DMS114 treated with DMSO at 0.1 percent for 48 hours (cell line): ENCODE measurements at regions not wholly inside any gene's neighbourhood (a gene's known extent, or its start where the extent isn't known, plus 50 kb on each side); places are given as distances from the start of the nearest gene placed in this dataset.
"Not testable (repeated sequence)": the region's sequence is repeated elsewhere in the genome, so short reads cannot be mapped to it uniquely, and the experiment has no call there.

Experiments used
- DNase-seq: peaks from one replicate; lab custom pipeline; 2025; ENCODE audit not compliant: unreplicated experiment; lab: John Stamatoyannopoulos, UW

DNA sequence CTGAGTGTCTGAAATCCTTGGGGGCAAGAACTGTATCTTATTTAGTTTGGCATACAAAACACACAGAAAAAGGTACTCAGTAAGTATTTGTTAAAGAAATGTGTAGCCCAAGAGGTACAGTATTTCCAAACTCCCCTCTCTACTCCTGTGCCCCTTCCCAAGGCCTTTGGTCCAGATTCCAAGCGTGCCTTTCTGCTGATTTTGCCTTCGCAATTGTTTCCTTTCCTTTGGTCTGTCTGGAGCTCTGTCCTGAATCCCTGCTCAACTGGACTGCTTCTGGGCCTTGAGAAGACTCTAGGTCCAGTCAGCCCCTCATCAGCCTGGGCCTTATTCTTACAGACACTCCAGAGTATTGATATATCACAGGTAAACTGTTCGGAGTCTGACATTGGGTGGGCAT is 122.2 kb upstream of the SYNCRIP start:
- no peak for DNase-seq

DNA sequence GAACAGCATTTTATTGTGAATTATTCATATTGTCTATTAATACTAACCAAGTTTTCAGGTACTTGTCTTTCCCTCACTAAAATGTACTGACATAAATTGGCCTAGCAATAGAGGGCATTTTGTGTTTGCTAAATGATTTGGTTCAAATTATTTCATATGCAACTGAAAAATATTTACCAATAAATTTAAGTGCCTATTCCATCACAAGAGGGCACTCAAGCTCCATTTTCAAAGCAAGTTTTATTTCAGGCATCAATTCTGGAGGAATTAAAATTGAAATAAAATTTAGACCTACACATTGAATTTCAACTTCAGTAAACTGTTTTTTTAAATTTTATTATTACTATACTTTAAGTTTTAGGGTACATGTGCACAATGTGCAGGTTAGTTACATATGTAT is 114.3 kb upstream of the SYNCRIP start:
- peak; percentile 15 for DNase-seq

DNA sequence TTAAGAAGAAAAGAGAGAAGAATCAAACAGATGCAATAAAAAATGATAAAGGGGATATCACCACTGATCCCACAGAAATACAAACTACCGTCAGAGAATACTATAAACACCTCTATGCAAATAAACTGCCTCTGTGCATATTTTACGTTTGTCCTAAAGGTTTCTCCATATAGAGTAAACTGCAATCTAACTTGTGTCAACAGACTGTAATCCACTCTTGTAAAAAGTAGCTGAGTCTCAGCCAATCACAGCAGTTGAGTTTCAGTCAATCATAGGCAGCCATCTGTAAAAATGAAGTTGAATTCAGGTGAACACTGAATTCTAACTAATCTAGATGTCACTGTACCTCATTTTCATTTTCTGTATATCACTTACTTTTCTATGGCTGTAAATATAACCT is 112.2 kb upstream of the SYNCRIP start:
- no peak for DNase-seq

DNA sequence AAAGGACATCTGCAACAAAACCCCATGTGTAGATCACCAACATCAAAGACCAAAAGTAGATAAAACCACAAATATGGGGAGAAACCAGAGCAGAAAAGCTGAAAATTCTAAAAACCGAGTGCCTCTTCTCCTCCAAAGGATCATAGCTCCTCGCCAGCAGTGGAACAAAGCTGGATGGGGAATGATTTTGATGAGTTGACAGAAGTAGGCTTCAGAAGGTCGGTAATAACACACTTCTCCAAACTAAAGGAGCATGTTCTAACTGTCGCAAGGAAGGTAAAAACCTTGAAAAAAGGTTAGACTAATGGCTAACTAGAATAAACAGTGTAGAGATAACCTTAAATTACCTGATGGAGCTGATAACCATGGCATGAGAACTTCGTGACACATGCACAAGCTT is 109.9 kb upstream of the SYNCRIP start:
- DNase-seq = no peak

DNA sequence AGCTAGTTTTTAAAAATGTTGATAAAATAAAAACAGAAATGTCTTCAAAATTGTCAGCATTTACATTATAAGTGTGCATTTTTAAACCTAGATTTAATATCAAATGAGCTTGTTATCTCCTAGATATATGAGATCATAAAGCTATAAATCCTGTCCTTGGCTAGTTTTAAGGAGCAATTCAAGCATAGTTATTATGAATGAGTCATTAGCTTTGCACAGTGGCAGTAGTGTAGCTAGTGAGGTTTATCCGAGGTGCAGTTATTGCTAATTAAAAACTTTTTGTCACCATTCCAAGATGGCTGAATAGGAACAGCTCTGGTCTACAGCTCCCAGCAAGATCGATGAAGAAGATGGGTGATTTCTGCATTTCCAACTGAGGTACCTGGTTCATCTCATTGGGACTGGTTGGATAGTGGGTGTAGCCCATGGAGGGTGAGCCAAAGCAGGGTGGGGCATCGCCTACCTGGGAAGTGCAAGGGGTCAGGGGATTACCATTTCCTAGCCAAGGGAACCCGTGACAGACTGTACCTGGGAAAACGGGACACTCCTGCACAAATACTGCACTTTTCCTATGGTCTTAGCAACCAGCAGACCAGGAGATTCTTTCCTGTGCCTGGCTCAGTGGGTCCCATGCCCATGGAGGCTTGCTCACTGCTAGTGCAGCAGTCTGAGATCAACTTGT is 108.8 kb upstream of the SYNCRIP start:
- no peak for DNase-seq

DNA sequence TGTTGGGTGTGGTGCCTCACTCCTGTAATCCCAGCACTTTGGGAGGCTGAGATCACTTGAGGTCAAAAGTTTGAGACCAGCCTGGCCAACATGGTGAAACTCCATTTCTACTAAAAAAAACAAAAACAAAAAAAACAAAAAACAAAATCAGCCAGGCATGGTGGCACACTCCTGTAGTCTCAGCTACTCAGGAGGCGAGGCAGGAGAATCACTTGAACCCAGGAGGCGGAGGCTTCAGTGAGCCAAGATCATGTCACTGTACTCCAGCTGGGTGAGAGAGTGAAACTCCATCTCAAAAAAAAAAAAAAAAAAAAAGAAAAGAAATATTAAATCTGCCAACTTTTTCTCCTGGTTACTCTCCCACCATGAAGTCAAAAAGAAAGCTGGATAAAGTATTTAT is 107.5 kb upstream of the SYNCRIP start:
- not testable (repeated sequence) for DNase-seq

DNA sequence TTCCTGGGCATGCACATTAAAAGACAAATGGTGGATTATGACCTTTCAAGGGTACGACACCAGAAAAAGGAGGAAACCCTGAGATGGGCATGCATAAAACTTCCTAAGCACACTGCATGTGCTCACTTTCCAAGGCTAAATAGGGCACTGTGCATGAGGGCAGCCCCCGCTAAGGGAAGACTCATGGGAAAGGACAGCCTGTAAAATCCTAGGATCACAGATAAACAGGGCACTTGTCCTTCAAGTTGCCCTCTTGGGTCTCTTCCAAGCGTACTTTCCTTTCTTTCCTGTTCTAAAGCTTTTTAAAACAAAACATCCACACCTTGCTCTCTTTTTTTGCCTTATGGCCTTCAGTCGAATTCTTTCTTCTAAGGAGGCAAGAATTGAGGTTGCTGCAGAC is 106.5 kb upstream of the SYNCRIP start:
- DNase-seq = no peak

DNA sequence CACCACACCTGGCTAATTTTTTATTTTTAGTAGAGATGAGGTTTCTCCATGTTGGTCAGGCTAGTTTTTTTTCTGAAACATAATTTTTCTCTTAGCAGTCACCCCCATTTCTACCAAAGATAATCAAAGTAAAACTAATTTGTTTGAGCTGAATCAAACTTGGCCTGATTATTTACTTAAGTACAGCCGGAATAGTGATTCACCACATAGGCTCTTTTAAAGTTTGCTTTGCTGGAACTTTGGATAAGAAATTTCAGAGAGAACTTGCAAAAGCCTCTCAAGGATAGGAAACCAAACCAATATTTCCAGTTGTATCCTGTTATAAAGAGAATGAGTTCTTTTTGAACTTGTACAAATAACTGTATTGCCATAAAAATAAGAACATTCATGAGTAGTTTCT is 105.0 kb upstream of the SYNCRIP start:
- DNase-seq = no peak

DNA sequence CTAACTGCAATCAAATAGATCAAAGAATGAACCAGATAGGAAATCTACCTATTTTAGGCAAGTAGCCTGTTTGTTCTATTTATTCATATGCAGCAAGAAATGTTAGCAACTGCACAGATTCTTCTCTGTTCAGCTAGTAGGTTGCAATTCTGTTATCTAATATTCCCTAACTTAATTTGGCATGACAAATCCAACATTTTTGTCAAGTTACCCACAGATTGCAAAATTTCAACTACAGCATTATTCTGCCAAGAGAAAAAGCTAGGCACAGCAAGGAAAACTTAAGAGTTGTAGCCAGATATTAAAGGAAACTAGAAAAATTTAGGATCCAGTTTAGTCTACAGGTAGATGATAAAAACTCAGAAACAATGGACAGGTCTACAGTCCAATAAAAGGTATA is 104.4 kb upstream of the SYNCRIP start:
- DNase-seq = no peak

DNA sequence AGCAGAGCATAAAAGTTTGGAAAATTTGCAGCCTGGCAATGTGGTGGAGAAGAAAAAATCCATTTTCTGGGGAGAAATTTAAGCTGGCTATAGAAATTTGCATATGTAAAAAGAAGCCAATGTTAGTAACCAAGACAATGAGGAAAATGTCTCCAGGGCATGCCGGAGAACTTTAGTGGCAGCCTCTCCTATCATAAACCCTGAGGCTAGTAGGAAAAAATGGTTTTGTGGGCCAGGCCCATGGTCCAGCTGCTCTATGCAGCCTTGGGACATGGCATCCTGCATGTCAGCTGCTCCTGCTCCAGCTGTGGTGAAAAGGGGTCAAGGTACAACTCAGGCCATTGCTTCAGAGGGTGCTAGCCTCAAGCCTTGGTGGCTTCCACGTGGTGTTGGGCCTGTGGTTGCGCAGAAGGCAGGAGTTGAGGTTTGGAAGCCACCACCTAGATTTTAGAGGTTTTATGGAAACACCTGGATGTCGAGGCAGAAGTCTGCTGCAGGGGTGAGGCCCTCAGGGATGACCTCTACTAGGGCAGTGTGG is 101.8 kb upstream of the SYNCRIP start:
- no peak for DNase-seq

DNA sequence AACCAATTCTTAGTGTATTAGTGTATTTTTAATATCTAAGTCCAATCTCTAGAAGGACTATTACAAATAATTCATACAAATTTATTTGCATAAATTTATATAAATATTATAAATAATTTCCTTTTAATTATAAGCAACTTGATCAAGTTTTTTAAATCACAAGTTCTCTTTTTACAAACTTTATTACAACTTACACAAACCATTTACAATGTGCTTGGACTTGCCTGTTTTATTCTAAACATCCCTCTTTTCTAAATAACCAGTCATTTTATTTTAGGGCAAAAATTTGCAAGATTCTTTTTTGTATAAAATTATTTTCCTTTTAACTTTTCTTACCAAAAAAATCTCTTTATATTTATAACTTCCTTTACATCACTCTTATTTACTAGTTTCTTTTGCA is 83.5 kb upstream of the SYNCRIP start:
- DNase-seq = no peak

DNA sequence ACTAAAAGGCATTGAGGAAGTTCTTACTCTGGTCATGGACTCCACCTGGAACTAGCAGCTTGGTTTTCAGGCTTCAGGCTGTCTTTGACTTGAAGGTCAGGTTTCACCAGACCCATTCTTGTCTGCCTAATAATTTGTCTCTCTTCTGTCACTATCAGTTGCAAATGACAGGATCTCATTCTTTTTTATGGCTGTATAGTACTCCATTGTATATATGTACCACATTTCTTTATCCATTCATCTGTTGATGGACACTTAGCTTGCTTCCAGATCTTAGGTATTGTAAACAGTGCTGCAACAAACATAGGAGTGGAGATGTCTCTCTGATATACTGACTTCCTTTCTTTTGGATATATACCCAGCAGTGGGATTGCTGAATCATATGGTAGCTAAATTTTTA is 73.1 kb upstream of the SYNCRIP start:
- no peak for DNase-seq

DNA sequence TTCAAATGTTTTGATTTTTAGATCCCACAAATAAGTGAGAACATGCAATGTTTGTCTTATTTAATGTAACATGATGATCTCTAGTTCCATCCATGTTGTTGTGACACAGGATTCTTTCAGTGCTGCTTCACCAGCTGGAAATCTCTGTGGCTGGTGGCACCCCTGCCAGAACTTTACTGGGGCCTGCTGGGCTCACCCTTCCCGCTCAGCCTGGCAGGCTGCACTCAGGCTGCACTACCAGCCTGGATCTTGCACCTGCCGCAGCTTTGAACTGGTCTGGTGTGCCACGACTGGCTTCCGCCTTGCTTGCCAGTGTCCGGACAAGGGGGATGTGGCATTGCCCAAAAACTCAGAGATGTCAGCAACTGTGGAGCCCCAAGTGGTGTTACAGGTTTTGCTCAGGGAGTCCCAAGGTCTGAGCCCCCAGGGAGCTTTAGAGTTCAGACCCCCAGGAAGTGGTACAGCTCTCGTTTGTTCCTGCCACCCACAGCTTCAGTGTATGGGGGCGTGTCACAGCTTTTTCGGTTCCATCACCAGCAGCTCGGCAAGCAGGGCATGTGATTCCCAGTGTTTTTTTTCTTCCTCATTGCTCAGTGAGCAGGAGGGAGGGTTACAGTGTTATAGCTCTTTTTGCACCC is 72.3 kb upstream of the SYNCRIP start:
- DNase-seq = no peak

DNA sequence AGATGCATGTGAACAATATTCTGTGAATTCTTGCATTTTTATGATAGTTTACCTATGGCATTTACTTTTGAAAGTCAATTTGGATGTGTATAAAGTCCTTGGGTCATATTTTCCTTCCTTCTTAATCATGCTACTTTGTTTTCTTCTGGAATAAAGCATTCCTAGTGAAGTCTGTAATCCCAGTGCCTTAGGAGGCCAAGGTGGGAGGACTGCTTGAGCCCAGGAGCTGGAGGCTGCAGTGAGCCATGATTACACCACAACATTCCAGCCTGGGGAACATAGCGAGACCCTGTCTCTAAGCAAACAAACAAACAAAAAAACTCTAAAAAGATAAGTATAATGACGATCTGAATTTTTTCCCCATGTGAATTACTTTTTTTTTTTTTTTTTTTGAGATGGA is 69.7 kb upstream of the SYNCRIP start:
- no peak for DNase-seq

DNA sequence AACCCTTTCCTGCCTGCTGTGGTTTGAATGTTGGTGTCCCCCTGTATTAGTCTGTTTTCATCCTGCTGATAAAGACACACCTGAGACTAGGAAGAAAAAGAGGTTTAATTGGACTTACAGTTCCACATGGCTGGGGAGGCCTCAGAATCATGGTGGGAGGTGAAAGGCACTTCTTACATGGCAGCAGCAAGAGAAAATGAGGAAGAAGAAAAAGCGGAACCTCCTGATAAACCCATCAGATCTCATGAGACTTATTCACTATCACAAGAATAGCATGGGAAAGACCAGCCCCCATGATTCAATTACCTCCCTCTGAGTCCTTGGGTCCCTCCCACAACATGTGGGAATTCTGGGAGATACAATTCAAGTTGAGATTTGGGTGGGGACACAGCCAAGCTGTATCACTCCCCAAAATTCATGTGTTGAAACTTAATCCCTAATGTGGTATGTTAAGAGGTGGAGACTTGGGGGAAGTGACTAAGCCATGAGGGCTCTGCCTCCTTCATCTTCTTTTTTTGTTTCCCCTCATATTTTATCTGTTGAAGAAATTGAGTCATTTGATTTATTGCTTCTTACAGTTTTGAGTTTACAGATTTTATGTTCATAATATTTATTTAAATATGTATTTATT is 64.9 kb upstream of the SYNCRIP start:
- not testable (repeated sequence) for DNase-seq

DNA sequence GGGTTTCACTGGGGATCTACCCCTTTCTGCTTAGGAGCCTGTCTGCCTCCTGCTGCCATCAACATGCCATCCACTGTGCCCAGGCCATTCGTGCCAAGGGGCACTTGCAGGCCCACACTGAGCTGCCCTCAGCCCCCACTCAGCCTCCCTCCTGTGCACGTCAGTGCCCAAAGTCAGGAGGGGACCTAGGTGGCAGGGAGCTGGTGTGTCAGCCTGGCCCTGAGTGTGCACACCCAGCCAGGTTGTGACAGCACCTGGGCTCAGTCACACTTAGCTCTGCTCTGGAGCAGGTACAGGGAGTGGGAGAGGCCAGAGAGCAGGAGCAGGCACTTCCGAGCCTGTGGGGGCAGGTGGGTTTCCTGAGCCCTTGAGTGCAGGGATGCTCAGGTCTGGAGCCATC is 63.6 kb upstream of the SYNCRIP start:
- DNase-seq = no peak

DNA sequence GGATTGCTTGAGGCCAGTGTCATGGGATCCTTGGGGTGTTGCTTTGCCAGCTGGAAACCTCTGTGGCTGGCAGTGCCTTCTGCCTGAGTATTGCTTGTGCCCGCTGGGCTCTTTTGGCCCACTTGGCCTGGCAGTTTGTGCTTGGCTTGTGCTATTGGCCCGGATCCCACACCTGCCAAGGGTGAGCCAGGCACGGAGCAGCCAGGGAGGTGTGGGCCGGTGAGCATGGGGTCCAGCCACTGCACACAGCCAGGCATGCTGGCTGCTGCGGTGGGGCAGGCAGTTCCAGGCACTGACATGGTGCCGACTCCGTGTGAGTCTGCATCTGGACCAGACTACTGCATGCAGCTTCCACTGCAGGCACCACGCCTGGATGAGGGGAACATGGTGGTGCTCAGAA is 62.5 kb upstream of the SYNCRIP start:
- DNase-seq = no peak

DNA sequence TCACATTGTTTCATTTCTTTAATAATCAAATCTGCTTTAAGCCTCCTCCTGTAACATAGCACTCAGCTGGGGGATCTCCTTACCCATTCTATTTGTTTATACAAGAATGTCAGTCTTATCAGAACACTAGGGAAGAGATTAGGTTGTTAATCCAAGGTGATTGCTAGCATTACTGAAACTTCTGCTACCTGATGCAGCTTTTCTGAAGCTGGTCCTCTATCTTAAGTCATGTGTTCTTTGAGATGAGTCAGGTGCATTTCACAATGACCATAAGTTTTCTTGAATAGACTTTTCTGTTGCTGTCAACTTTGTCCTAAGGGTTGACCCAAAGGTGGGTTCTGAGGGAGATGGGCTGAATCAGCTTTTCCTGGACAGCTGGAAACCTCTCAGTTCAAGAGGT is 60.7 kb upstream of the SYNCRIP start:
- DNase-seq = no peak
